ENCODE measurements at regions not wholly inside any gene's neighbourhood (a gene's known extent, or its start where the extent isn't known, plus 50 kb on each side); places are given as distances from the start of the nearest gene placed in this dataset.
"Not testable (repeated sequence)": the region's sequence is repeated elsewhere in the genome, so short reads cannot be mapped to it uniquely, and the experiment has no call there.

GRCh38 chr7:95863-96260 is 96.5 kb upstream of the FAM20C start:
- DNase-seq (ENCODE audit: insufficient read length, low spot score), result no peak
- no peak for FAIRE-seq

- no peak for FAIRE-seq
- no peak for DNase-seq (ENCODE audit: insufficient read length, low spot score)
These were observed 95.5 kb upstream of the FAM20C start for GRCh38 chr7:96861-97260.

GRCh38 chr7:97310-97841 is 95.0 kb upstream of the FAM20C start:
- FAIRE-seq (no peak), DNase-seq (ENCODE audit: insufficient read length, low spot score) (no peak)

GRCh38 chr7:101146-102046 is 91.0 kb upstream of the FAM20C start:
- FAIRE-seq (no peak), DNase-seq (ENCODE audit: insufficient read length, low spot score) (no peak)

- FAIRE-seq, result no peak
These were observed 90.2 kb upstream of the FAM20C start for GRCh38 chr7:102047-102711.

GRCh38 chr7:102721-103120 is 89.7 kb upstream of the FAM20C start:
- no peak for DNase-seq (ENCODE audit: insufficient read length, low spot score)
- FAIRE-seq, result no peak

More at GRCh38 chr7:102047-102711, 90.2 kb upstream of the FAM20C start:
- no peak for DNase-seq (ENCODE audit: insufficient read length, low spot score)

GRCh38 chr7:103981-104380 is 88.4 kb upstream of the FAM20C start:
- not testable (repeated sequence) for FAIRE-seq; DNase-seq (ENCODE audit: insufficient read length, low spot score)

- FAIRE-seq (no peak), DNase-seq (ENCODE audit: insufficient read length, low spot score) (no peak)
These were observed 87.4 kb upstream of the FAM20C start for GRCh38 chr7:105002-105401.

- FAIRE-seq (no peak), DNase-seq (ENCODE audit: insufficient read length, low spot score) (no peak)
These were observed 86.0 kb upstream of the FAM20C start for GRCh38 chr7:106356-106755.

- no peak for FAIRE-seq
- DNase-seq (ENCODE audit: insufficient read length, low spot score), result no peak
These were observed 85.1 kb upstream of the FAM20C start for GRCh38 chr7:107233-107632.

GRCh38 chr7:107907-108306 is 84.5 kb upstream of the FAM20C start:
- DNase-seq (ENCODE audit: insufficient read length, low spot score) (no peak), FAIRE-seq (no peak)

- DNase-seq (ENCODE audit: insufficient read length, low spot score), result no peak
- FAIRE-seq, result no peak
These were observed 83.3 kb upstream of the FAM20C start for GRCh38 chr7:109094-109493.

- no peak for FAIRE-seq
These were observed 82.3 kb upstream of the FAM20C start for GRCh38 chr7:109898-110556.

GRCh38 chr7:110557-111232 is 81.7 kb upstream of the FAM20C start:
- DNase-seq (ENCODE audit: insufficient read length, low spot score) (no peak), FAIRE-seq (no peak)

More at GRCh38 chr7:109898-110556, 82.3 kb upstream of the FAM20C start:
- no peak for DNase-seq (ENCODE audit: insufficient read length, low spot score)

GRCh38 chr7:111591-111990 is 80.8 kb upstream of the FAM20C start:
- FAIRE-seq, result no peak
- no peak for DNase-seq (ENCODE audit: insufficient read length, low spot score)

GRCh38 chr7:112881-113280 is 79.5 kb upstream of the FAM20C start:
- DNase-seq (ENCODE audit: insufficient read length, low spot score) (no peak), FAIRE-seq (no peak)

- no peak for FAIRE-seq
- no peak for DNase-seq (ENCODE audit: insufficient read length, low spot score)
These were observed 77.0 kb upstream of the FAM20C start for GRCh38 chr7:115274-115911.

- no peak for FAIRE-seq
- DNase-seq (ENCODE audit: insufficient read length, low spot score), result no peak
These were observed 76.0 kb upstream of the FAM20C start for GRCh38 chr7:116188-116981.

GRCh38 chr7:117836-118614 is 74.3 kb upstream of the FAM20C start:
- DNase-seq (ENCODE audit: insufficient read length, low spot score) (no peak), FAIRE-seq (no peak)

Data from GM19239 (cell line).